ENCODE measurements at regions not wholly inside any gene's neighbourhood (a gene's known extent, or its start where the extent isn't known, plus 50 kb on each side); places are given as distances from the start of the nearest gene placed in this dataset.

- Mint-ChIP-seq H3K27me3 (ENCODE audit: low read depth) (peaks cover 22% of the 10 kb centered on the region), H3K4me3 (no peak overlapping the region), H3K9me3 (ENCODE audit: insufficient read depth) (no peaks in the 10 kb centered on the region), H3K27ac (no peak overlapping the region), H3K36me3 (ENCODE audit: low read depth) (no peaks in the 10 kb centered on the region), H3K4me1 (ENCODE audit: low read depth) (peaks cover 4% of the 10 kb centered on the region)
- ATAC-seq: no peak
- POLR2A ChIA-PET: no interaction called here
- CTCF ChIA-PET: no interaction called here
- no peak for DNase-seq
These were observed 87.8 kb upstream of the C1QTNF9B start for GRCh38 chr13:23985060-23985459.

GRCh38 chr13:23985839-23986238 is 88.5 kb upstream of the C1QTNF9B start:
- Mint-ChIP-seq H3K9me3 (ENCODE audit: insufficient read depth) (no peaks in the 10 kb centered on the region), H3K4me3 (no peak overlapping the region), H3K27me3 (ENCODE audit: low read depth) (peaks cover 19% of the 10 kb centered on the region), H3K4me1 (ENCODE audit: low read depth) (no peaks in the 10 kb centered on the region), H3K36me3 (ENCODE audit: low read depth) (no peaks in the 10 kb centered on the region), H3K27ac (no peak overlapping the region)
- ATAC-seq (no peak), DNase-seq (no peak)
- ChIA-PET CTCF (interaction anchor here (1.7 kb wide), 1 partner anchor 25 kb away, joined by 8 read pairs; no protein-coding TSS in a partner anchor), POLR2A (no interaction called here)

GRCh38 chr13:23986619-23987018 is 89.3 kb upstream of the C1QTNF9B start:
- Mint-ChIP-seq H3K4me1 (ENCODE audit: low read depth) (no peaks in the 10 kb centered on the region), H3K4me3 (no peak overlapping the region), H3K9me3 (ENCODE audit: insufficient read depth) (no peaks in the 10 kb centered on the region), H3K27me3 (ENCODE audit: low read depth) (peaks cover 20% of the 10 kb centered on the region), H3K27ac (no peak overlapping the region), H3K36me3 (ENCODE audit: low read depth) (no peaks in the 10 kb centered on the region)
- ATAC-seq (no peak), DNase-seq (no peak)
- ChIA-PET POLR2A (no interaction called here), CTCF (interaction anchor here (1.2 to 1.7 kb wide), 2 partner anchors 26 to 27 kb away, joined by 3 to 8 read pairs; no protein-coding TSS in a partner anchor)

DNA sequence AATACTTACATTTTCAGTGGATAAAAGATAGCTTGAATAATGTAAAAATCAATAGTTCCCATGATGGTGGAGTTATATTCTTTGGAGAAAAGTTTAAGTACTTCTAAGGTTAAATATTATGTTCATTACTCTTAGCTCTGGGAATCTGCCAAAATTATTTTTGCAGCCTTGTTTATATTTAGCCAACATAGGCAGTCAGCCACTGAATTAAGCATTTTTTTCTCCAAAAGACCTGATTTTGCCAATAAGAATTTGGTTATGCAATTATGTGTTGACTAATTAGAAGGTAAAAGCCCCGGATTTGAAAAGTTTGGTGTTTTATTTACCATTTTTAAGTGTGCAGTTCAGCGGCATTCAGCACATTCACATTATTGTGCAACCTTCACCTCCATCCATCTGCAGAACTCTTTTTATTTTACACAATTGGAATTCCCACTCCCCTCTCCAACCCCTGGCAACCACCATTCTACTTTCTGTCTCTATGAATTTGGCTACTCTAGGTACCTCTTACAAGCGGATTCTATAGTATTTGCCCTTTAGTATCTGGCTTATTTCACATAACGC is 90.1 kb upstream of the C1QTNF9B start:
- ChIA-PET POLR2A (no interaction called here), CTCF (interaction anchor here (0.7 to 1.7 kb wide), 3 partner anchors 13 to 27 kb away, joined by 3 to 8 read pairs (median 3); no protein-coding TSS in a partner anchor)
- H3K27me3 Mint-ChIP-seq (ENCODE audit: low read depth): peaks cover 19% of the 10 kb centered on the region
- H3K4me1 Mint-ChIP-seq (ENCODE audit: low read depth): no peaks in the 10 kb centered on the region
- ATAC-seq (no peak), DNase-seq (no peak)
- no peaks in the 10 kb centered on the region for H3K9me3 Mint-ChIP-seq (ENCODE audit: insufficient read depth)
- no peak overlapping the region for H3K4me3 Mint-ChIP-seq
- no peaks in the 10 kb centered on the region for H3K36me3 Mint-ChIP-seq (ENCODE audit: low read depth)
- H3K27ac Mint-ChIP-seq: no peak overlapping the region

DNA sequence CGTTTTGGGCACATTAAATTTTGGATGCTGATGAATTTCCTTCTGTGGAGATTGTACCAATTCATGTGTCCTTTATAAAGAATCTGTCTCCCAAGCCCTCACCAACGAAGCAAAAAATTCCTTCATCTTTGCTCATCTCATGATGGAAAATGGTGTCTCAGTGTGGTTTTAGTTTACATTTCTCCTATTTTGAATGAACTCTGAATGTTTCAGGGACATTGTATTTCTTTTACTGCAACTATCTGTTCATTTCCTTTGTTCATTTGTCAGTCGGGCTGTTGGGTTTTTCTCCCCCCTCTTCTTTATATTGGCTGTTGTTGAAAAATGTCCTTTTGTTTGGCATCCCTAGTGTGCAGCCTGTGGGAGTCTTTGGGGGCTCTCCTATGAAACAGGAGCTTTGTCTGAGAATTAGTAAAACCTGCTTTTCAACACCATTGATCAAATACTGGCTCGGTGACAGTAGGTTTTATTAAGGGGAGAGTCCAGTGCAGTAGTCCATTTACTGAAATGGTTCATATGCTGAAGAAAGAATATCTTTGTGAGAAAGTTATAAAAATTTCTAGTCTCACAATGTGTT is 91.3 kb upstream of the C1QTNF9B start:
- ATAC-seq (no peak), DNase-seq (no peak)
- H3K27me3 Mint-ChIP-seq (ENCODE audit: low read depth): peaks cover 19% of the 10 kb centered on the region
- H3K4me3 Mint-ChIP-seq: no peak overlapping the region
- ChIA-PET CTCF (interaction anchor here (0.9 kb wide), 1 partner anchor 240 kb away, joined by 3 read pairs; no protein-coding TSS in a partner anchor), POLR2A (no interaction called here)
- H3K36me3 Mint-ChIP-seq (ENCODE audit: low read depth): no peaks in the 10 kb centered on the region
- no peaks in the 10 kb centered on the region for H3K4me1 Mint-ChIP-seq (ENCODE audit: low read depth)
- no peaks in the 10 kb centered on the region for H3K9me3 Mint-ChIP-seq (ENCODE audit: insufficient read depth)
- no peak overlapping the region for H3K27ac Mint-ChIP-seq

- H3K27ac Mint-ChIP-seq: no peak overlapping the region
- H3K27me3 Mint-ChIP-seq (ENCODE audit: low read depth): peaks cover 15% of the 10 kb centered on the region
- DNase-seq (no peak), ATAC-seq (no peak)
- POLR2A ChIA-PET: no interaction called here
- H3K9me3 Mint-ChIP-seq (ENCODE audit: insufficient read depth): no peaks in the 10 kb centered on the region
- H3K4me3 Mint-ChIP-seq: no peak overlapping the region
- H3K4me1 Mint-ChIP-seq (ENCODE audit: low read depth): peaks cover under 1% of the 10 kb centered on the region
- no peaks in the 10 kb centered on the region for H3K36me3 Mint-ChIP-seq (ENCODE audit: low read depth)
- CTCF ChIA-PET: no interaction called here
These were observed 93.2 kb upstream of the C1QTNF9B start for GRCh38 chr13:23990455-23990854.

GRCh38 chr13:23991119-23991518 is 93.8 kb upstream of the C1QTNF9B start:
- H3K4me1 Mint-ChIP-seq (ENCODE audit: low read depth): peaks cover 7% of the 10 kb centered on the region
- CTCF ChIA-PET: no interaction called here
- no peak for DNase-seq
- POLR2A ChIA-PET: no interaction called here
- no peak overlapping the region for H3K4me3 Mint-ChIP-seq
- no peaks in the 10 kb centered on the region for H3K9me3 Mint-ChIP-seq (ENCODE audit: insufficient read depth)
- H3K36me3 Mint-ChIP-seq (ENCODE audit: low read depth): no peaks in the 10 kb centered on the region
- ATAC-seq: no peak
- peaks cover 13% of the 10 kb centered on the region for H3K27me3 Mint-ChIP-seq (ENCODE audit: low read depth)
- H3K27ac Mint-ChIP-seq: no peak overlapping the region

GRCh38 chr13:23992781-23993679 is 95.7 kb upstream of the C1QTNF9B start:
- Mint-ChIP-seq H3K9me3 (ENCODE audit: insufficient read depth) (no peaks in the 10 kb centered on the region), H3K36me3 (ENCODE audit: low read depth) (no peaks in the 10 kb centered on the region), H3K4me1 (ENCODE audit: low read depth) (peaks cover 7% of the 10 kb centered on the region), H3K4me3 (no peak overlapping the region), H3K27ac (no peak overlapping the region), H3K27me3 (ENCODE audit: low read depth) (peaks cover 7% of the 10 kb centered on the region)
- DNase-seq (no peak), ATAC-seq (no peak)
- POLR2A ChIA-PET: no interaction called here
- CTCF ChIA-PET: no interaction called here

DNA sequence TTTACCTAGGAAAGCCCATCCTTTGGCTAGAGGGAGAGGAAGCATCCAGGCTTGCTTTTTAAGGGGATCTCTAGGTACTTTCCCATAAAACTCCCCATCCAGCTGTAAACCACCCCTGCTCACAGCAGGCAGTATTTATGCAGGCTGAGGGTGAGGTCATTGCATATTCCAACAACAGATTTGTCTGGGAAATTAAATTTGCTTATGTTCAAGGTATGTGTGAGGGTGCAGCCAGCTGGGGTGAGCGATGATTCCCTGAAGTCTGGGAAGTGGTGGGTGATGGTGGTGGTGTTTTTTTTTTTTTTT is 96.3 kb upstream of the C1QTNF9B start:
- H3K27ac Mint-ChIP-seq: no peak overlapping the region
- peaks cover 7% of the 10 kb centered on the region for H3K4me1 Mint-ChIP-seq (ENCODE audit: low read depth)
- H3K4me3 Mint-ChIP-seq: no peak overlapping the region
- peaks cover 5% of the 10 kb centered on the region for H3K27me3 Mint-ChIP-seq (ENCODE audit: low read depth)
- no peak for DNase-seq
- no peaks in the 10 kb centered on the region for H3K9me3 Mint-ChIP-seq (ENCODE audit: insufficient read depth)
- ChIA-PET POLR2A (no interaction called here), CTCF (no interaction called here)
- H3K36me3 Mint-ChIP-seq (ENCODE audit: low read depth): no peaks in the 10 kb centered on the region
- no peak for ATAC-seq

- H3K4me3 Mint-ChIP-seq: no peak overlapping the region
- DNase-seq: no peak
- CTCF ChIA-PET: no interaction called here
These were observed 98.2 kb upstream of the C1QTNF9B start for GRCh38 chr13:23995283-23996073.

DNA sequence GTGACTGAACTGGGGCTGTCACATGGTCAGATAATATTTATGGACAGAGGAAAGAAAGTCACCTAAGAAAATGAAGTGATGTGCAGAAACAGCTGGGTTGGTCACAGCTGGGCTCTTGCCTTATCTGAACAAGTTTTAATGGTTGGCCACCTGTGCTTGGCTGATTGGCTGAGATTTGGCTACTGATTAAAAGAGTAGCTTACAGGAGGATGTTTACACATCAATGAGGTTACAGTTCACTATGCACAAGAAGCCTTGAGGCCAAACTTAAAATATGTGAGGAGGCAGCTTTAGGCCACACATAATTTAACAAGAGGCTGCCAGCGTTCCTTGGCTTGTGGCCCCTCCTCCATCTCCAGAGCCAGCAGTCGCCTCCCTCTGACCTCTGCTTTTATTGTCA is 99.2 kb upstream of the C1QTNF9B start:
- Mint-ChIP-seq H3K4me3 (no peak overlapping the region), H3K9me3 (ENCODE audit: insufficient read depth) (no peaks in the 10 kb centered on the region), H3K36me3 (ENCODE audit: low read depth) (no peaks in the 10 kb centered on the region), H3K4me1 (ENCODE audit: low read depth) (peaks cover 7% of the 10 kb centered on the region), H3K27ac (no peak overlapping the region), H3K27me3 (ENCODE audit: low read depth) (peaks cover 3% of the 10 kb centered on the region)
- ChIA-PET POLR2A (no interaction called here), CTCF (interaction anchor here (1.1 kb wide), 1 partner anchor 24 kb away, joined by 3 read pairs; no protein-coding TSS in a partner anchor)
- no peak for ATAC-seq
- no peak for DNase-seq

More at GRCh38 chr13:23995283-23996073, 98.2 kb upstream of the C1QTNF9B start:
- Mint-ChIP-seq H3K4me1 (ENCODE audit: low read depth) (peaks cover 7% of the 10 kb centered on the region), H3K27ac (no peak overlapping the region), H3K36me3 (ENCODE audit: low read depth) (no peaks in the 10 kb centered on the region), H3K9me3 (ENCODE audit: insufficient read depth) (no peaks in the 10 kb centered on the region), H3K27me3 (ENCODE audit: low read depth) (peaks cover 5% of the 10 kb centered on the region)
- POLR2A ChIA-PET: no interaction called here
- no peak for ATAC-seq

All from activated CD8-positive, alpha-beta T cell treated with anti-CD3 and anti-CD28 coated beads, Interleukin-2, amount 10 ng/mL, durations not matched to agents 7 days and 5 days (primary cell).